GOT3 (cell line): ENCODE measurements at regions not wholly inside any gene's neighbourhood (a gene's known extent, or its start where the extent isn't known, plus 50 kb on each side); places are given as distances from the start of the nearest gene placed in this dataset.

Experiments
- DNase-seq: peaks from one replicate; lab custom pipeline; 2025; ENCODE audit warnings: mixed read lengths; lab: John Stamatoyannopoulos, UW

GRCh38 chr14:58814466-58814865 lies 176.7 kb downstream of the DACT1 start:
- no peak for DNase-seq

- no peak for DNase-seq
Measured at GRCh38 chr14:58815161-58815701, 177.5 kb downstream of the DACT1 start.

GRCh38 chr14:58815794-58816193 lies 178.0 kb downstream of the DACT1 start:
- DNase-seq: no peak

GRCh38 chr14:58816416-58817115 lies 178.8 kb downstream of the DACT1 start:
- DNase-seq: no peak

- no peak for DNase-seq
Measured at GRCh38 chr14:58817846-58818245, 180.1 kb downstream of the DACT1 start.

- DNase-seq: no peak
Measured at GRCh38 chr14:58820032-58820431, 182.3 kb downstream of the DACT1 start.

GRCh38 chr14:58821421-58821820 lies 183.7 kb downstream of the DACT1 start:
- no peak for DNase-seq

- no peak for DNase-seq
Measured at GRCh38 chr14:58822856-58823255, 185.1 kb downstream of the DACT1 start.

- DNase-seq: no peak
Measured at GRCh38 chr14:58823312-58823711, 185.6 kb downstream of the DACT1 start.

- no peak for DNase-seq
Measured at GRCh38 chr14:58824106-58824505, 186.3 kb downstream of the DACT1 start.

GRCh38 chr14:58824796-58825195 lies 187.0 kb downstream of the DACT1 start:
- no peak for DNase-seq

- DNase-seq: no peak
Measured at GRCh38 chr14:58825606-58826005, 187.8 kb downstream of the DACT1 start.

- no peak for DNase-seq
Measured at GRCh38 chr14:58826845-58827686, 189.3 kb downstream of the DACT1 start.

- no peak for DNase-seq
Measured at GRCh38 chr14:58828298-58828697, 190.5 kb downstream of the DACT1 start.

GRCh38 chr14:58829594-58829993 lies 191.8 kb downstream of the DACT1 start:
- no peak for DNase-seq

- DNase-seq: no peak
Measured at GRCh38 chr14:58830121-58830520, 192.4 kb downstream of the DACT1 start.

GRCh38 chr14:58832095-58832521 lies 194.3 kb downstream of the DACT1 start:
- no peak for DNase-seq

- DNase-seq: no peak
Measured at GRCh38 chr14:58833634-58834378, 196.0 kb downstream of the DACT1 start.

- DNase-seq: no peak
Measured at GRCh38 chr14:58836303-58836974, 198.7 kb downstream of the DACT1 start.

GRCh38 chr14:58839233-58839632 lies 201.5 kb downstream of the DACT1 start:
- no peak for DNase-seq

GRCh38 chr14:58844544-58844943 lies 206.8 kb downstream of the DACT1 start:
- DNase-seq: no peak
